ENCODE measurements at regions not wholly inside any gene's neighbourhood (a gene's known extent, or its start where the extent isn't known, plus 50 kb on each side); places are given as distances from the start of the nearest gene placed in this dataset.

DNA sequence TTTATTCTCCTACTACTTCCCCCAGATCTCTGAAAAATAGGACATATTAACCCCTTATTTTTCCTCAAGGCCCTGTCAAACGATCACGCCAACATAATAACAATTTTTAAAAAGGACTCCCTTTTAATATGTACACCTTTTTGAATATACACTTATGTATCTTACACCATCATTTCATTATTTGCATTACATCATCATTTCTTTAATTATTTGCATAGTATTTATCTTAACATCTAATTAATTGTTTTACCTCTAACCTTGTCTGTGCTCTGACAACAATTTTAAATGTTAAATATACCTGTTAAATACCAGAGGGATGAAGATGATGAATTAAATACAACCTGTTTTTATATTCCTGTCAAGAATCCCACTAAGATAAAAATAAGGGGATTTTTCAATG is 432.2 kb downstream of the PTPRC start:
- TF ChIP-seq SIN3A (IDR thresholded peaks at IDR 0.05; ENCODE audit: borderline replicate concordance, insufficient read depth, low read length): no peak
- no peak for TF ChIP-seq POLR2AphosphoS5 (IDR thresholded peaks at IDR 0.05; ENCODE audit: low read depth, low read length)
- no peak for TF ChIP-seq TAF1 (IDR thresholded peaks at IDR 0.05; ENCODE audit: borderline replicate concordance, insufficient read depth, low read length)
- TF ChIP-seq FOXP2 (optimal IDR thresholded peaks at IDR 0.05; ENCODE audit: borderline replicate concordance, extremely low read depth, extremely low read length, insufficient read depth): no peak
- TF ChIP-seq, protein P1, sequence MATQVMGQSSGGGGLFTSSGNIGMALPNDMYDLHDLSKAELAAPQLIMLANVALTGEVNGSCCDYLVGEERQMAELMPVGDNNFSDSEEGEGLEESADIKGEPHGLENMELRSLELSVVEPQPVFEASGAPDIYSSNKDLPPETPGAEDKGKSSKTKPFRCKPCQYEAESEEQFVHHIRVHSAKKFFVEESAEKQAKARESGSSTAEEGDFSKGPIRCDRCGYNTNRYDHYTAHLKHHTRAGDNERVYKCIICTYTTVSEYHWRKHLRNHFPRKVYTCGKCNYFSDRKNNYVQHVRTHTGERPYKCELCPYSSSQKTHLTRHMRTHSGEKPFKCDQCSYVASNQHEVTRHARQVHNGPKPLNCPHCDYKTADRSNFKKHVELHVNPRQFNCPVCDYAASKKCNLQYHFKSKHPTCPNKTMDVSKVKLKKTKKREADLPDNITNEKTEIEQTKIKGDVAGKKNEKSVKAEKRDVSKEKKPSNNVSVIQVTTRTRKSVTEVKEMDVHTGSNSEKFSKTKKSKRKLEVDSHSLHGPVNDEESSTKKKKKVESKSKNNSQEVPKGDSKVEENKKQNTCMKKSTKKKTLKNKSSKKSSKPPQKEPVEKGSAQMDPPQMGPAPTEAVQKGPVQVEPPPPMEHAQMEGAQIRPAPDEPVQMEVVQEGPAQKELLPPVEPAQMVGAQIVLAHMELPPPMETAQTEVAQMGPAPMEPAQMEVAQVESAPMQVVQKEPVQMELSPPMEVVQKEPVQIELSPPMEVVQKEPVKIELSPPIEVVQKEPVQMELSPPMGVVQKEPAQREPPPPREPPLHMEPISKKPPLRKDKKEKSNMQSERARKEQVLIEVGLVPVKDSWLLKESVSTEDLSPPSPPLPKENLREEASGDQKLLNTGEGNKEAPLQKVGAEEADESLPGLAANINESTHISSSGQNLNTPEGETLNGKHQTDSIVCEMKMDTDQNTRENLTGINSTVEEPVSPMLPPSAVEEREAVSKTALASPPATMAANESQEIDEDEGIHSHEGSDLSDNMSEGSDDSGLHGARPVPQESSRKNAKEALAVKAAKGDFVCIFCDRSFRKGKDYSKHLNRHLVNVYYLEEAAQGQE (IDR thresholded peaks at IDR 0.05; ENCODE audit: insufficient read depth in 1 of 2, low read depth in 2 of 2, low read length in 2 of 2): no peak

DNA sequence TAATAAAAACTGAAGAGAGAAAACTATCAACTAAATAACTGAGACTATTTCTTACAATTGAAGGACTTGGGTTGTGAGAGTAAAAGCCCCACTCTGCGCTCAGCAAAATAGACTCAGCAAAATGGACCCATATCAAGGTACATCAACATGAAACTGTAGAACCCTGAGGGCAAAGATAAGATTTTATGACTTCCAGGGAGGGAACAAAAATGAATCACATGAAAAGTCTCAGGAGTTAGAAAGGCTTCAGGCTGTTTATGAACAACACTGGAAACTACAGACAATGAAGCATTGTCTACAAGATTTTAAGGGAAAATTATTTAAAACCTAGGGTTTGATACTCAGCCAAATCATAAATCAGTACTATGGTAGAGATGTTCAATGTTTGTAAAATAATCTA is 434.3 kb downstream of the PTPRC start:
- no peak for TF ChIP-seq POLR2AphosphoS5 (IDR thresholded peaks at IDR 0.05; ENCODE audit: low read depth, low read length)
- TF ChIP-seq, protein P1 (IDR thresholded peaks at IDR 0.05; ENCODE audit: insufficient read depth in 1 of 2, low read depth in 2 of 2, low read length in 2 of 2): no peak
- TF ChIP-seq FOXP2 (optimal IDR thresholded peaks at IDR 0.05; ENCODE audit: borderline replicate concordance, extremely low read depth, extremely low read length, insufficient read depth): no peak
- TF ChIP-seq SIN3A (IDR thresholded peaks at IDR 0.05; ENCODE audit: borderline replicate concordance, insufficient read depth, low read length): no peak
- TF ChIP-seq TAF1 (IDR thresholded peaks at IDR 0.05; ENCODE audit: borderline replicate concordance, insufficient read depth, low read length): no peak

DNA sequence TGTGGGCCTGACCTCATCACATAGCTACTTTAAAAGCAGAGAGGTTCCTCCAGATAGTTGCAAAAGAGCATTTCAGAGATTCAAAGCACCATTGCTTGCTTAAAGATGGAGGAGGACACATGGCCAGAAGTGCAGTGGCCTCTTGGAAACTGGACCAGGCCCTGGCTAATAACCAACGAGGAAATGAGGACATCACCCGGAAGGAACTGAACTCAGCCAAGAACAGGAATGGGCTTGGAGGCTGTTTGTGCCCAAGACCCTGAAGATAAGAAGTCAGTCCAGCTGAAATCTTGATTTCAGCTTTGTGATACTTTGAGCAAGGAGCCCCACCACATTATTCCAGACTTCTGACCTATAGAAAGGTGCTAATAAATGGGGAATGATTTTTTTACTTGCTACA is 437.0 kb downstream of the PTPRC start:
- TF ChIP-seq POLR2AphosphoS5 (IDR thresholded peaks at IDR 0.05; ENCODE audit: low read depth, low read length) (no peak), FOXP2 (optimal IDR thresholded peaks at IDR 0.05; ENCODE audit: borderline replicate concordance, extremely low read depth, extremely low read length, insufficient read depth) (no peak), SIN3A (IDR thresholded peaks at IDR 0.05; ENCODE audit: borderline replicate concordance, insufficient read depth, low read length) (no peak), TAF1 (IDR thresholded peaks at IDR 0.05; ENCODE audit: borderline replicate concordance, insufficient read depth, low read length) (no peak)
- TF ChIP-seq, protein P1 (IDR thresholded peaks at IDR 0.05; ENCODE audit: insufficient read depth in 1 of 2, low read depth in 2 of 2, low read length in 2 of 2): no peak

DNA sequence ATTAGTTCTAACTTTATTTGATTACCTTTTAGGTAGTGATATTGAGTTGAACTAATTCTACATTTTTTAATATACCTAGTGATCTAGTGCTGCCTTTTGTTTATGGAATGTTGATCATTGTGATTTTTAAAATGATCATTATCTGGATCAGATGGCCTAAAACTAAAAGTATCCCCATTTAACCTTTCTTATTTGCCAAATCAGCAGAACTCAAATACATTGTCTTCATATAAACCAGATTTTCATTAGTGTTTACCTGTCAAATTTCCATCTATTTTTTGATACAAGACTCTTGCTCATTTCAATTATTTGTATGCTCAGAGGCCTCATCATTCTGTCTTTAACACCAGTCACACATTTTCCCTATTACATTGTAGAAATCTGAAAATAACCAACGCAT is 441.2 kb downstream of the PTPRC start:
- TF ChIP-seq SIN3A (IDR thresholded peaks at IDR 0.05; ENCODE audit: borderline replicate concordance, insufficient read depth, low read length) (no peak), FOXP2 (optimal IDR thresholded peaks at IDR 0.05; ENCODE audit: borderline replicate concordance, extremely low read depth, extremely low read length, insufficient read depth) (no peak), POLR2AphosphoS5 (IDR thresholded peaks at IDR 0.05; ENCODE audit: low read depth, low read length) (no peak), TAF1 (IDR thresholded peaks at IDR 0.05; ENCODE audit: borderline replicate concordance, insufficient read depth, low read length) (no peak)
- TF ChIP-seq, protein P1 (IDR thresholded peaks at IDR 0.05; ENCODE audit: insufficient read depth in 1 of 2, low read depth in 2 of 2, low read length in 2 of 2): no peak

DNA sequence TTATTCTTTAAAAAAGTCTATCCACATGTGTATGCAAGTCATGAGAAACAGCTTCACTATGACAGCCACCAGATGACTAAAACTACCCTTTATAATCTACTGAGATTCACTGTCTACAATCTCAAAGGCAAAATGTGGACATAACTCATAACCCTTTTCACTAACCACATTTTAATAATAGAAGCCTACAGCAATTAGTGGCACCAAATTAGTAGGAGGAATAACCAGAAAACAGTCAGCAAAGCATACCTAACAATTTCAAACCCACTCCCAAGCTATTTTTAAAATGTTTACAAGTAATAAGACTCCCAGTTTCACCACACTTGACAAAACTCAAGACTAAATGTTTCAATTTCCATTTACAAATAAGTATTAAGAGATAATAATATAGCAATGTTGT is 442.9 kb downstream of the PTPRC start:
- TF ChIP-seq POLR2AphosphoS5 (IDR thresholded peaks at IDR 0.05; ENCODE audit: low read depth, low read length): no peak
- TF ChIP-seq FOXP2 (optimal IDR thresholded peaks at IDR 0.05; ENCODE audit: borderline replicate concordance, extremely low read depth, extremely low read length, insufficient read depth): no peak
- no peak for TF ChIP-seq SIN3A (IDR thresholded peaks at IDR 0.05; ENCODE audit: borderline replicate concordance, insufficient read depth, low read length)
- TF ChIP-seq TAF1 (IDR thresholded peaks at IDR 0.05; ENCODE audit: borderline replicate concordance, insufficient read depth, low read length): no peak
- TF ChIP-seq, protein P1 (IDR thresholded peaks at IDR 0.05; ENCODE audit: insufficient read depth in 1 of 2, low read depth in 2 of 2, low read length in 2 of 2): no peak

All from PFSK-1 (cell line).